ENCODE measurements at regions not wholly inside any gene's neighbourhood (a gene's known extent, or its start where the extent isn't known, plus 50 kb on each side); places are given as distances from the start of the nearest gene placed in this dataset.

- no peak for TF ChIP-seq CTCF (IDR thresholded peaks at IDR 0.05)
- POLR2A ChIA-PET = no interaction called here
- H3K27ac Mint-ChIP-seq = no peak overlapping the region
- CTCF ChIA-PET = no interaction called here
- H3K27me3 Mint-ChIP-seq = no peaks in the 10 kb centered on the region
- no peaks in the 10 kb centered on the region for H3K9me3 Mint-ChIP-seq
- DNase-seq (no peak), ATAC-seq (ENCODE audit: low read depth) (no peak)
- no peak overlapping the region for H3K4me3 Mint-ChIP-seq
- no peaks in the 10 kb centered on the region for H3K36me3 Mint-ChIP-seq (ENCODE audit: low read depth)
- no peaks in the 10 kb centered on the region for H3K4me1 Mint-ChIP-seq
- intact Hi-C loops (cut with micrococcal nuclease) = no loop called here
These were observed 344.3 kb downstream of the BCOR start for GRCh38 chrX:39753293-39753996.

GRCh38 chrX:39755143-39756032 lies 342.4 kb downstream of the BCOR start:
- Mint-ChIP-seq H3K4me3 (no peak overlapping the region), H3K9me3 (no peaks in the 10 kb centered on the region), H3K27ac (no peak overlapping the region), H3K36me3 (ENCODE audit: low read depth) (no peaks in the 10 kb centered on the region), H3K4me1 (no peaks in the 10 kb centered on the region), H3K27me3 (no peaks in the 10 kb centered on the region)
- no peak for TF ChIP-seq CTCF (IDR thresholded peaks at IDR 0.05)
- CTCF ChIA-PET = no interaction called here
- POLR2A ChIA-PET = no interaction called here
- no peak for ATAC-seq (ENCODE audit: low read depth)
- intact Hi-C loops (cut with micrococcal nuclease) = no loop called here
- no peak for DNase-seq

- intact Hi-C loops (cut with micrococcal nuclease) = no loop called here
- Mint-ChIP-seq H3K36me3 (ENCODE audit: low read depth) (no peaks in the 10 kb centered on the region), H3K9me3 (no peaks in the 10 kb centered on the region), H3K27ac (no peak overlapping the region), H3K4me1 (no peaks in the 10 kb centered on the region), H3K4me3 (no peak overlapping the region), H3K27me3 (no peaks in the 10 kb centered on the region)
- no peak for TF ChIP-seq CTCF (IDR thresholded peaks at IDR 0.05)
- no peak for ATAC-seq (ENCODE audit: low read depth)
- POLR2A ChIA-PET = no interaction called here
- no peak for DNase-seq
- CTCF ChIA-PET = no interaction called here
These were observed 341.5 kb downstream of the BCOR start for GRCh38 chrX:39756086-39756883.

- ATAC-seq (ENCODE audit: low read depth) (no peak), DNase-seq (no peak)
- Mint-ChIP-seq H3K36me3 (ENCODE audit: low read depth) (no peaks in the 10 kb centered on the region), H3K4me1 (no peaks in the 10 kb centered on the region), H3K27ac (no peak overlapping the region), H3K4me3 (no peak overlapping the region), H3K27me3 (no peaks in the 10 kb centered on the region), H3K9me3 (no peaks in the 10 kb centered on the region)
- POLR2A ChIA-PET = no interaction called here
- intact Hi-C loops (cut with micrococcal nuclease) = no loop called here
- no peak for TF ChIP-seq CTCF (IDR thresholded peaks at IDR 0.05)
- CTCF ChIA-PET = no interaction called here
These were observed 339.8 kb downstream of the BCOR start for GRCh38 chrX:39757971-39758370.
